ENCODE measurements at regions not wholly inside any gene's neighbourhood (a gene's known extent, or its start where the extent isn't known, plus 50 kb on each side); places are given as distances from the start of the nearest gene placed in this dataset.
"Not testable (repeated sequence)": the region's sequence is repeated elsewhere in the genome, so short reads cannot be mapped to it uniquely, and the experiment has no call there.

GRCh38 chr12:91452464-91452863, 269.8 kb upstream of the DCN start:
- DNase-seq (ENCODE audit: low read depth); H3K36me3 ChIP-seq (ENCODE audit: control insufficient read depth, insufficient read depth, low read length, severe bottlenecking); H3K4me1 ChIP-seq (ENCODE audit: control insufficient read depth, insufficient read depth, low read length); H3K27me3 ChIP-seq (replicated peaks; ENCODE audit: control insufficient read depth, insufficient read depth, low read length); H3K9ac ChIP-seq (ENCODE audit: low read length); H3K9me3 ChIP-seq (ENCODE audit: control insufficient read depth, low read length); H3K4me3 ChIP-seq (ENCODE audit: low read length): not testable (repeated sequence)

GRCh38 chr12:91441993-91442952, 259.7 kb upstream of the DCN start:
- Histone ChIP-seq H3K27me3 (replicated peaks; ENCODE audit: control insufficient read depth, insufficient read depth, low read length) (no peaks in the 10 kb centered on the region), H3K9ac (ENCODE audit: low read length) (no peak overlapping the region), H3K4me1 (ENCODE audit: control insufficient read depth, insufficient read depth, low read length) (no peaks in the 10 kb centered on the region), H3K36me3 (ENCODE audit: control insufficient read depth, insufficient read depth, low read length, severe bottlenecking) (no peaks in the 10 kb centered on the region), H3K4me3 (ENCODE audit: low read length) (no peak overlapping the region), H3K9me3 (ENCODE audit: control insufficient read depth, low read length) (no peaks in the 10 kb centered on the region)
- no peak for DNase-seq (ENCODE audit: low read depth)

DNA sequence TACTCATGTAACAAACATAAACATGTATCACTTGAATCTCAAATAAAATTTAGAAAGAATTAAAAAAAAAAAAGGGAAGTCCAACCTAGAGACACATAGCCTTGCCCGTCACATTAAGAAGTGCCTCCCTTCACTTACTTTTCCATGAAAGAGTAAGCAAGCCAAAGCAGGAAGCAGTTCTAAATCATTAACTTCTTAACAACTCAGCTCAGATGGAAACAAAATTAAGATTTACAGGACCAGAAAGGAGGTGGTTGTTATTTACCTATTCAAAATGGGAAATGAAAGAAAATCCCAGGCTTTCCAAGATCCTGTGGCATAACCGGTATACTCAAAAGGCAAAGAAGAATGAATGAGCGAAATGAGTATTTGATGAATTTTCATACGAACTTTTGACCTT, 258.6 kb upstream of the DCN start:
- no peaks in the 10 kb centered on the region for H3K36me3 ChIP-seq (ENCODE audit: control insufficient read depth, insufficient read depth, low read length, severe bottlenecking)
- no peak overlapping the region for H3K9ac ChIP-seq (ENCODE audit: low read length)
- no peaks in the 10 kb centered on the region for H3K4me1 ChIP-seq (ENCODE audit: control insufficient read depth, insufficient read depth, low read length)
- no peaks in the 10 kb centered on the region for H3K27me3 ChIP-seq (replicated peaks; ENCODE audit: control insufficient read depth, insufficient read depth, low read length)
- H3K4me3 ChIP-seq (ENCODE audit: low read length): no peak overlapping the region
- no peaks in the 10 kb centered on the region for H3K9me3 ChIP-seq (ENCODE audit: control insufficient read depth, low read length)
- no peak for DNase-seq (ENCODE audit: low read depth)

- H3K36me3 ChIP-seq (ENCODE audit: control insufficient read depth, insufficient read depth, low read length, severe bottlenecking): no peaks in the 10 kb centered on the region
- no peak overlapping the region for H3K4me3 ChIP-seq (ENCODE audit: low read length)
- H3K4me1 ChIP-seq (ENCODE audit: control insufficient read depth, insufficient read depth, low read length): no peaks in the 10 kb centered on the region
- peak; percentile 4 for DNase-seq (ENCODE audit: low read depth)
- H3K27me3 ChIP-seq (replicated peaks; ENCODE audit: control insufficient read depth, insufficient read depth, low read length): no peaks in the 10 kb centered on the region
- no peaks in the 10 kb centered on the region for H3K9me3 ChIP-seq (ENCODE audit: control insufficient read depth, low read length)
- no peak overlapping the region for H3K9ac ChIP-seq (ENCODE audit: low read length)
Measured at GRCh38 chr12:91434081-91434480, 251.5 kb upstream of the DCN start.

DNA sequence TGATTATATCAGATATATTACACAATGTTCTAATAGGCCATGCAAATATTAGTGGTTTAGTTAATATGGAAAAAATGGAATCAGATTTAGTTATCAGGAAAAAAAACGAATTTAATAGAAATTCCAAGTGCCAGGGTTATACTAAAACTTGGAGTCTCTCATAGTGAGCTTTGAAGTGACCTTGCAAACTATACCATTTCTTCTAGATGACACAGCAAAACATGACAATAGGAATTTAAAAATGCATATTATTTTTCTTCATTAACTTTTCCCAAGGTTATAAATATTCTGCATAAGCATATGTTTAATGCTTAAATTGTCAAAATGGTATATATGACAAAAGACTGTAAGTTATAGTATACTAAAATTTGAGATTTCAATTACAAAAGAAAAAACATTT, 250.1 kb upstream of the DCN start:
- H3K36me3 ChIP-seq (ENCODE audit: control insufficient read depth, insufficient read depth, low read length, severe bottlenecking): no peaks in the 10 kb centered on the region
- H3K9ac ChIP-seq (ENCODE audit: low read length): no peak overlapping the region
- no peaks in the 10 kb centered on the region for H3K9me3 ChIP-seq (ENCODE audit: control insufficient read depth, low read length)
- H3K27me3 ChIP-seq (replicated peaks; ENCODE audit: control insufficient read depth, insufficient read depth, low read length): no peaks in the 10 kb centered on the region
- no peak for DNase-seq (ENCODE audit: low read depth)
- H3K4me3 ChIP-seq (ENCODE audit: low read length): no peak overlapping the region
- no peaks in the 10 kb centered on the region for H3K4me1 ChIP-seq (ENCODE audit: control insufficient read depth, insufficient read depth, low read length)

DNA sequence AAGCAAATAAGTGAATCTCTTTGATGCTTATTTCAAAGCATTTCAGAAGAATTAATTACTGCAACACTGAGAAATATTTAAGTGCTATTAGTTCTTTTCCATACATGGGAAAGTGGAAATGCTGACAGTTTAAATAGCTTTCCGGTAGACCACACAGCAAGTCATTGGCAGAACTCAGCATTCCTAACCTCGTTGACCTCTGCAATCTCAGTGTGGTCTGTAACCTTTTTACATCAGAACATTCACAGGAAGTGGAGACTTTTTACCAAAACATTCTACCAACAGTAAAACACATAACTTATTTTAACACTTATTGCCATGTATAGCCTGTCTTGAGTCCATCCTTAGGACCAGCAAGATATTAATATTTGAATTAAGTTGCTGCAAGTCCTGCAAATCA, 249.5 kb upstream of the DCN start:
- DNase-seq (ENCODE audit: low read depth): no peak
- Histone ChIP-seq H3K27me3 (replicated peaks; ENCODE audit: control insufficient read depth, insufficient read depth, low read length) (no peaks in the 10 kb centered on the region), H3K9ac (ENCODE audit: low read length) (no peak overlapping the region), H3K9me3 (ENCODE audit: control insufficient read depth, low read length) (no peaks in the 10 kb centered on the region), H3K36me3 (ENCODE audit: control insufficient read depth, insufficient read depth, low read length, severe bottlenecking) (no peaks in the 10 kb centered on the region), H3K4me3 (ENCODE audit: low read length) (no peak overlapping the region), H3K4me1 (ENCODE audit: control insufficient read depth, insufficient read depth, low read length) (no peaks in the 10 kb centered on the region)

- Histone ChIP-seq H3K4me1 (ENCODE audit: control insufficient read depth, insufficient read depth, low read length) (no peaks in the 10 kb centered on the region), H3K9me3 (ENCODE audit: control insufficient read depth, low read length) (no peaks in the 10 kb centered on the region), H3K27me3 (replicated peaks; ENCODE audit: control insufficient read depth, insufficient read depth, low read length) (no peaks in the 10 kb centered on the region), H3K36me3 (ENCODE audit: control insufficient read depth, insufficient read depth, low read length, severe bottlenecking) (no peaks in the 10 kb centered on the region), H3K9ac (ENCODE audit: low read length) (no peak overlapping the region), H3K4me3 (ENCODE audit: low read length) (no peak overlapping the region)
- DNase-seq (ENCODE audit: low read depth): no peak
Measured at GRCh38 chr12:91424506-91424905, 241.9 kb upstream of the DCN start.

DNA sequence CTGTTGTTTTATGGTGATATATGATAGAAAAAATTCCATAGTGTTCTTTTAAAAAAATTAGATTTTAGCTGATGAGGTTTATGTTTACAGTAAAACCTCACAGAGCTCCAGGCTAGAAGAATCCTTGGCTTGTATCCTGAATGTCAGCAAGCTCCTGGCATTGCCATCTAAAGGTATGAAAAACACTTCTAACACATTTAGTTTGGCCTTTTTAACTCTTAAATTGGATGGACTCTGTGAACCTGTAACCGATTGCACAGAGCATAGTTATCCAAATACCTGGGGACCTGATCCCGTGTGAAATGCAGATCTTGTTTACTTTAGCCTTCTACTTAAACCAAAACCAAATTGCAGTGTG, 241.1 kb upstream of the DCN start:
- no peak overlapping the region for H3K4me3 ChIP-seq (ENCODE audit: low read length)
- no peaks in the 10 kb centered on the region for H3K9me3 ChIP-seq (ENCODE audit: control insufficient read depth, low read length)
- no peaks in the 10 kb centered on the region for H3K27me3 ChIP-seq (replicated peaks; ENCODE audit: control insufficient read depth, insufficient read depth, low read length)
- no peak overlapping the region for H3K9ac ChIP-seq (ENCODE audit: low read length)
- peak; percentile 22 for DNase-seq (ENCODE audit: low read depth)
- no peaks in the 10 kb centered on the region for H3K4me1 ChIP-seq (ENCODE audit: control insufficient read depth, insufficient read depth, low read length)
- no peaks in the 10 kb centered on the region for H3K36me3 ChIP-seq (ENCODE audit: control insufficient read depth, insufficient read depth, low read length, severe bottlenecking)

DNA sequence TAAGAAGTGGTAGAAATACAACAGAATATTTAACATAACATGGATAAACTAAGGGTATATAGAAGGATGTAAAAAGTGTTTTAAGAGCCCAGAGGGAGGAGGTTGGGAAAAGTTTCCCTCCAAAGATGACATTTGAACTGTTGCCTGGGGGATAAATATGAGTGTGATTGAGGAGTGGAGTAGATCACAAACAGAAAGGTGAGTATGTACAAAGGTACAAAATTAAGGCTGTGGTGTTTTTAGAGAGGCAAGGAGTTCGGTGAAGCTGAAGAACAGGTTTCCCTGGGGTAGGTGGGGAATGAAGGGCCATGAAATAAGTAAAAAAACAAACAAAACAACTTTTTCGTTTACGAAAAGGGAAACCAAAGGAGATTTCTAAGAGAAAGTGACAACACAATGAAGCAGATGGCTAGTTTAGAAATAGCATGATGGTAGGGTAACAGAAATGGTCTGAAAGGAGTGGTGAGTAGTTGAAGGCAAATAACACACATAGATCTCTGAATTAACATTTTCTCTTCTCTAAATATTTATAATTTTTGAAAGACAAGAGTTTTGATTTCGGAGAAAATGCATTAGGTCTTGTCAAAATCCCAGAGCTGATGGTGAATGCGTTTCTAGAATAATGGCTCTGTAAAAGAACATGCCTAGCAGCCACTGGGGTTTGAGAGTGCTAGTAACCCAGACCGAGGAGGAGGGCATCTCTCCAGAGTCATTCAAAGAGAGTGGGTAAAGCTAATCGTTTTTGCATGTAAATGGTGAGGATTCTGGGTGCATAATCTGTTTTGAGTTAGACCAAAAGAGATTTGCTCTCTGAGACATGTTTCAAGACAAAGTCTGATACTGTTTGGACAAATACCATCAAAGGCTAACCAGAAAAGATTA, 240.4 kb upstream of the DCN start:
- peak; percentile 34 for DNase-seq (ENCODE audit: low read depth)
- H3K36me3 ChIP-seq (ENCODE audit: control insufficient read depth, insufficient read depth, low read length, severe bottlenecking): no peaks in the 10 kb centered on the region
- no peaks in the 10 kb centered on the region for H3K9me3 ChIP-seq (ENCODE audit: control insufficient read depth, low read length)

GRCh38 chr12:91422127-91422526, 239.5 kb upstream of the DCN start:
- H3K4me3 ChIP-seq (ENCODE audit: low read length): no peak overlapping the region
- H3K27me3 ChIP-seq (replicated peaks; ENCODE audit: control insufficient read depth, insufficient read depth, low read length): no peaks in the 10 kb centered on the region
- H3K36me3 ChIP-seq (ENCODE audit: control insufficient read depth, insufficient read depth, low read length, severe bottlenecking): no peaks in the 10 kb centered on the region
- H3K9me3 ChIP-seq (ENCODE audit: control insufficient read depth, low read length): no peaks in the 10 kb centered on the region
- no peak overlapping the region for H3K9ac ChIP-seq (ENCODE audit: low read length)
- DNase-seq (ENCODE audit: low read depth): no peak
- no peaks in the 10 kb centered on the region for H3K4me1 ChIP-seq (ENCODE audit: control insufficient read depth, insufficient read depth, low read length)

More for the DNA sequence above, 240.4 kb upstream of the DCN start:
- H3K4me3 ChIP-seq (ENCODE audit: low read length): no peak overlapping the region
- no peaks in the 10 kb centered on the region for H3K4me1 ChIP-seq (ENCODE audit: control insufficient read depth, insufficient read depth, low read length)
- no peaks in the 10 kb centered on the region for H3K27me3 ChIP-seq (replicated peaks; ENCODE audit: control insufficient read depth, insufficient read depth, low read length)
- H3K9ac ChIP-seq (ENCODE audit: low read length): no peak overlapping the region

DNA sequence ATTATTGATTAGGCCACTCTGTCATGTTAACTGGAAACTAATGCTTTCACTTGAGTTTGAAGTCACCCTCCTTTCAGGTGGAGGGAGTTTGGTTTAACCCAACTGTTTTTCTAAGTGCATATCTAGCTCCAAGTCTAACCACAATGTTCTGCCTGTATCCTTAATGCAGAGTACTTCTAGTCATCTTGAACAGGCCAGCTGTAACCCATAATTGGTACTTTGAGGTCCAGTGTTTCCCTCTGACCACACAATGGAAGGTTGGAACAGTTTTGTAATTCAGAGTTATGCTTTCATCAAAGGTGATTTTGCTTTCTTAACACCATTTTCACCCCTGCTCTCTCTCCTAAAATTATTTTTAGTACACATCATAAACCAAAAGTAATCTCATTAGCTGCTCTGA, 237.2 kb upstream of the DCN start:
- DNase-seq (ENCODE audit: low read depth): no peak
- Histone ChIP-seq H3K4me3 (ENCODE audit: low read length) (no peak overlapping the region), H3K9ac (ENCODE audit: low read length) (no peak overlapping the region), H3K27me3 (replicated peaks; ENCODE audit: control insufficient read depth, insufficient read depth, low read length) (no peaks in the 10 kb centered on the region), H3K9me3 (ENCODE audit: control insufficient read depth, low read length) (no peaks in the 10 kb centered on the region), H3K4me1 (ENCODE audit: control insufficient read depth, insufficient read depth, low read length) (no peaks in the 10 kb centered on the region), H3K36me3 (ENCODE audit: control insufficient read depth, insufficient read depth, low read length, severe bottlenecking) (no peaks in the 10 kb centered on the region)
